ENCODE measurements at regions not wholly inside any gene's neighbourhood (a gene's known extent, or its start where the extent isn't known, plus 50 kb on each side); places are given as distances from the start of the nearest gene placed in this dataset.

DNA sequence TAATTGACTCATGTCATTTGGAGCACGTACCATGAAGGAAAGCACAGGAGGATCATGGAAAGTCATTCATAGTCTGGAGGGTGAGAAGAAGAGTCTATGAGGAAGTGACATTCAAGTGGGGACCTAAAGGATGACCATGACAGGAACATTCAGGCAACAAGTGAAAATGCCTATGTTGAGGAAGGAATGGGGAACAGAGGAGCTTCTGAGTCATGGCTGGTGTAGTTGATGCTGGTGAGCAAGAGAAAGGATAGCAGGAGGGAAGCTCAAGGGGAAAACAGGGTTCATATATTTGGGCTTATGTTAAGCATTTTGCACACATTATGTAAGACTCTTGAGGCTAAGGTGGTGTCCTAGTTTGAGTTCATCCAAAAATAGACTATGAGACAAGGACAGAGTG is 318.6 kb downstream of the HNRNPD start:
- Histone ChIP-seq H4K8ac (ENCODE audit: extremely low read depth, insufficient read depth, low read length) (no peak overlapping the region), H2BK20ac (ENCODE audit: low read length) (no peak overlapping the region), H3K36me3 (ENCODE audit: control insufficient read depth in 2 of 4, insufficient read depth in 4 of 4, low read length in 3 of 4) (no peaks in the 10 kb centered on the region), H3K4me1 (replicated peaks in 1 of 4; ENCODE audit: control insufficient read depth in 3 of 4, insufficient read depth in 4 of 4, low read length in 3 of 4) (no peaks in the 10 kb centered on the region), H3K23me2 (ENCODE audit: low read depth, low read length) (no peaks in the 10 kb centered on the region), H3K4ac (replicated peaks; ENCODE audit: insufficient read length, low read depth, low read length) (no peak overlapping the region), H2BK120ac (replicated peaks; ENCODE audit: low read depth, low read length) (no peak overlapping the region), H3K9me3 (ENCODE audit: insufficient read depth in 2 of 2, low read depth in 1 of 2, low read length in 1 of 2) (no peaks in the 10 kb centered on the region), H3K27ac (ENCODE audit: low read depth, low read length) (no peak overlapping the region), H3K79me2 (ENCODE audit: control insufficient read depth in 1 of 2, insufficient read depth in 2 of 2, low read length in 2 of 2) (no peaks in the 10 kb centered on the region), H3K18ac (ENCODE audit: extremely low read depth, low read length) (no peak overlapping the region), H4K91ac (replicated peaks; ENCODE audit: insufficient read length, low read length) (no peak overlapping the region), H2AK5ac (ENCODE audit: low read depth, low read length) (no peak overlapping the region), H2BK15ac (ENCODE audit: low read length) (no peak overlapping the region), H4K20me1 (replicated peaks in 1 of 2; ENCODE audit: control insufficient read depth in 1 of 2, insufficient read depth in 2 of 2, low read length in 2 of 2) (no peaks in the 10 kb centered on the region), H3K56ac (replicated peaks; ENCODE audit: insufficient read length, low read depth, low read length) (no peak overlapping the region), H2BK12ac (ENCODE audit: low read depth, low read length) (no peak overlapping the region), H3K9ac (replicated peaks in 1 of 4; ENCODE audit: extremely low read depth in 1 of 4, low read depth in 3 of 4, low read length in 3 of 4) (no peak overlapping the region), H3K4me3 (ENCODE audit: extremely low read depth in 1 of 4, insufficient read depth in 2 of 4, low read depth in 3 of 4, low read length in 4 of 4) (no peak overlapping the region), H2AFZ (ENCODE audit: low read length) (no peak overlapping the region), H3K14ac (ENCODE audit: insufficient read length) (no peak overlapping the region), H4K5ac (ENCODE audit: insufficient read length, low read depth, low read length) (no peak overlapping the region), H3K27me3 (replicated peaks in 1 of 4; ENCODE audit: control insufficient read depth in 3 of 4, extremely low read depth in 1 of 4, insufficient read depth in 3 of 4, low read length in 3 of 4) (peaks cover 0 to 1% (median 0%) of the 10 kb centered on the region in 4 experiments; a peak in 1 of 7 replicates), H3K79me1 (ENCODE audit: low read depth, low read length) (no peaks in the 10 kb centered on the region), H3K23ac (ENCODE audit: insufficient read length) (no peak overlapping the region), H2BK5ac (ENCODE audit: low read depth, low read length) (no peak overlapping the region), H3K4me2 (ENCODE audit: insufficient read depth in 1 of 2, low read depth in 2 of 2, low read length in 2 of 2) (no peak overlapping the region)
- WGBS, 2 experiments (ENCODE audit: extremely low coverage in 1 of 2, insufficient coverage in 1 of 2, insufficient read length in 1 of 2, insufficient replicate concordance in 2 of 2, low coverage in 1 of 2, low lambda C conversion rate in 2 of 2, missing lambda C conversion rate in 1 of 2): 77% methylated on average over 1 of the region's 1 CpG; no CpG with 5 or more reads in 1 of the 2 experiments
- FAIRE-seq: no peak
- ChIA-PET CTCF (ENCODE audit: partially characterized antibody) (interaction anchor here (0.7 to 1.1 kb wide), 2 partner anchors 279 to 534 kb away, joined by 3 to 5 read pairs; no protein-coding TSS in a partner anchor), POLR2A (ENCODE audit: partially characterized antibody) (interaction anchor here (2.2 kb wide), 1 partner anchor 11 kb away, joined by 5 read pairs; no protein-coding TSS in a partner anchor)
- no peak for DNase-seq (ENCODE audit: low read depth in 1 of 2, low spot score in 2 of 2)
- TF ChIP-seq POLR2A (IDR thresholded peaks at IDR 0.05; ENCODE audit: control extremely low read depth in 1 of 2, low read depth in 2 of 2, low read length in 2 of 2) (no peak), HDAC6 (IDR thresholded peaks at IDR 0.05; ENCODE audit: low read depth, low read length) (no peak), BCL11A (IDR thresholded peaks at IDR 0.05; ENCODE audit: low read depth in 2 of 2, low read length in 2 of 2) (no peak), ZNF274 (IDR thresholded peaks at IDR 0.05; ENCODE audit: borderline replicate concordance, extremely low read depth, low read length) (no peak), JUND (IDR thresholded peaks at IDR 0.05; ENCODE audit: low read length) (no peak), RXRA (IDR thresholded peaks at IDR 0.05; ENCODE audit: insufficient read depth, low read depth, low read length) (no peak), EP300 (IDR thresholded peaks at IDR 0.05; ENCODE audit: borderline replicate concordance in 1 of 2, low read depth in 2 of 2, low read length in 2 of 2) (no peak), BRCA1 (IDR thresholded peaks at IDR 0.05; ENCODE audit: low read depth, low read length) (no peak), POU5F1 (IDR thresholded peaks at IDR 0.05; ENCODE audit: low read depth, low read length) (no peak), RBBP5 (IDR thresholded peaks at IDR 0.05; ENCODE audit: borderline replicate concordance, low read depth, low read length) (no peak), SIX5 (IDR thresholded peaks at IDR 0.05; ENCODE audit: low read depth, low read length) (no peak)
- TF ChIP-seq, protein P1, sequence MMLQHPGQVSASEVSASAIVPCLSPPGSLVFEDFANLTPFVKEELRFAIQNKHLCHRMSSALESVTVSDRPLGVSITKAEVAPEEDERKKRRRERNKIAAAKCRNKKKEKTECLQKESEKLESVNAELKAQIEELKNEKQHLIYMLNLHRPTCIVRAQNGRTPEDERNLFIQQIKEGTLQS (IDR thresholded peaks at IDR 0.05; ENCODE audit: insufficient read depth, low read depth, low read length): no peak
- TF ChIP-seq, protein P2, sequence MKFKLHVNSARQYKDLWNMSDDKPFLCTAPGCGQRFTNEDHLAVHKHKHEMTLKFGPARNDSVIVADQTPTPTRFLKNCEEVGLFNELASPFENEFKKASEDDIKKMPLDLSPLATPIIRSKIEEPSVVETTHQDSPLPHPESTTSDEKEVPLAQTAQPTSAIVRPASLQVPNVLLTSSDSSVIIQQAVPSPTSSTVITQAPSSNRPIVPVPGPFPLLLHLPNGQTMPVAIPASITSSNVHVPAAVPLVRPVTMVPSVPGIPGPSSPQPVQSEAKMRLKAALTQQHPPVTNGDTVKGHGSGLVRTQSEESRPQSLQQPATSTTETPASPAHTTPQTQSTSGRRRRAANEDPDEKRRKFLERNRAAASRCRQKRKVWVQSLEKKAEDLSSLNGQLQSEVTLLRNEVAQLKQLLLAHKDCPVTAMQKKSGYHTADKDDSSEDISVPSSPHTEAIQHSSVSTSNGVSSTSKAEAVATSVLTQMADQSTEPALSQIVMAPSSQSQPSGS (IDR thresholded peaks at IDR 0.05; ENCODE audit: low read length): no peak

Measured in H1 (cell line).